ENCODE measurements at regions not wholly inside any gene's neighbourhood (a gene's known extent, or its start where the extent isn't known, plus 50 kb on each side); places are given as distances from the start of the nearest gene placed in this dataset.

GRCh38 chr10:29028486-29028885 lies 260.4 kb upstream of the LYZL1 start:
- no peak for DNase-seq (ENCODE audit: low read depth)

DNA sequence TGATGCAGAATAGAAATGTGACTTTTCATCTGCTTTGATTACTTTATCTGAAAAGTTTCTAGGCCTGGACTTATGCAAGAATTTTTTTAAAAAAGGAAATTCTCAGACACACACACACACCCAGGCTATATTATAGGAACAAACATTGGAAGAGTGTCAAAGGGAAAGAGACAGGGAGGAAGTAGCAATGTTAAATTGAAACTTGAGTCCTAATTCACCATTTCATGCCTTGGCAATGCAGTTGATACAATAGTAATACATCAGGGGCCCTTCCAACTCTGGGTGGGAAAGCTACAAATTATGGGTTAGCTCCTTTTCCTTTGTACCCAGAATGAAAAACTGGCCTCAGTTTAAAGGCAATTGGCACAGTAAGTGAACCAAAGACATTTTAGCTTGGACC lies 258.0 kb upstream of the LYZL1 start:
- DNase-seq (ENCODE audit: low read depth) = no peak

DNA sequence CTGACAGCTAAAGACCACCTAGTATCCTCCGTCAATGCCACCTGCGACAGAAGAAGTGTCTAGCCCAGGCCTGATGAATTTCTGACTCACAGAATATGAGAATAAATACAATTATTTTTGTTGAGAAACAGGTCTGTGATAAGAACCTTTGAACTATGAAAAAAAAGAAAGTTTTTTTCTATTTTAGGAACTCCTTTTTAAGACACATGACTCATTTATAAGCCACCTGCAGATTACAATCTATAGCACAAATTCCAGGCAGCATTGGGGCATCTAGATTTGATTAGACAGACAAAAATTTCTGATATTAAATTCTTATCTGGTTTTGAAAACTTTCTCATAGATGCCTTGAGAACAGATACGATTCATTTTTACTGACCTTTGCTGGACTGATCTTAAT lies 256.7 kb upstream of the LYZL1 start:
- no peak for DNase-seq (ENCODE audit: low read depth)

DNA sequence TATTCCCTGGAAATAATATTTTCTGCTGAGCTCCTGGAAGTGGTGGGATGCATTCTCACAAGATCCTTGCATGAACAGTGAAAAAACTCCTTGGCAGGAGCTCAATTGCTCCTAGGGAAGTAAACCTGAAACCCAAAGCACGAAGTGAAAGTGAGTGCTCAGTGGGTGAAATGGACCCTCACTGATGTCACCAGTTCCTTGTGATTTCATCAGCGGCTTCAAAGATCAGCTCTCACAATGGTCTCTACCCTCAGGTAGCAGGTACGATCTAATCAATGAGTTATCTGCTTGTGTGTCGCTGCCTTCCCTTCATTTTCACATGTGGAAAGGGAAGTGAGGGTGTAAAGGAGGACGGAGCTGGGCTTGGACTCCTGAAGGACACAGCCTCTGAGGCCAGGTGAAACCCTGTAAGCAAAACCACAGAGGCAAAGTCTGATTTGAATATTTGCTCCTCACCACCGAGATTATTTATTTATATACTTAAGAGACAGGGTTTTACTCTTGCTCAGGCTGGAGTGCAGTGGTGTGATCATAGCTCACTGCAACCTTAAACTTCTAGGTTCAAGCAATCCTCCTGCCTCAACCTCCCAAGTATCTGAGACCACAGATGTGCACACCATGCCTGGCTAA lies 255.4 kb upstream of the LYZL1 start:
- DNase-seq (ENCODE audit: low read depth) = no peak

DNA sequence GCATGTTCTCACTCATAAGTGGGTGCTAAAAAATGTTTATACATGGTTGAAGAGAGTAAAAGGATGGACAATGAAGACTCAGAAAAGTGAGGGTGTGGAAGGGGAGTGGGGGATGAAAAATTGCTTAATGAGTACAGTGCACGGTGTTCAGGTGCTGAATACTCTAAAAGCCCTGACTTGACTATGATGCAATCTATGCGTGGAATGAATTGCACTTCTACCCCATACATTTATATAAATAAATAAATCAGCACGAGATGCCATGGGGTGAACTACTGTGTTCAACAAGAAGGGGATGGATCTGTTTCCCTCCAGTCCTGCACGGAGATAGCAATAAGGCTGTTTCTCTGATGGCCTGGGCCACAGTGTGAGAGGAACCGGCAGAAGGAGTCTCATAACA lies 254.3 kb upstream of the LYZL1 start:
- no peak for DNase-seq (ENCODE audit: low read depth)

GRCh38 chr10:29035721-29036120 lies 253.1 kb upstream of the LYZL1 start:
- DNase-seq (ENCODE audit: low read depth) = no peak

DNA sequence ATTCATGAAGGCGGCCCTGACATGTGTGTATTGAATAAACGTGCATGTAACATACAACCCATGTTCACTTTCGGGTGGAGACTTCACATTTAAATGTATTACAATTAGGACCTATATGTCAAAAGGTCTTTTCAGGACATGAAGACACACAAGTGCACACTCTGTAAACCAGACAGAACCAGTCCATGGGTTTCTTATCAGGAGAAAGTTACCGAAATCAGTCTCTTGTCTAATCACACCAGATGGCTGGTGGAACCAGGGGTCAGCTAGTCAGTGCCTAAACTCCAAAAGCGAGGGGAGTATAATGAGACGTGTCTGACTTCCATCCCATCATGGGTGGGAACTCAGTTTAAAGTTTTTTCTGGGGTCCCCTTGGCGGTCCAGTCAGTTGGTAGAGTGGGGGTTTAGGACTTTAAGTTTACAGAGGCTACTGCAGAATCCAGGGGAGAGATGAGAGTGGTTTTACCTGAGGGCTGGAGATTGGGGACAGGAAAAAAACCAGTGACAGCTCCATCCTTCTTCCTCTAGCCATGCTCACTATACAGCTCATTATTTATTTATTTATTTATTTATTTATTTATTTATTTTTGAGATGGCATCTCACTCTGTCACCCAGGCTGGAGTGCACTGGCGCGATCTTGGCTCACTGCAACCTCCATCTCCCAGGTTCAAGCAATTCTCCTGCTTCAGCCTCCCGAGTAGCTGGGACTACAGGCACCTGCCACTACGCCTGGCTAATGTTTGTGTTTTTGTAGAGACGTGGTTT lies 251.3 kb upstream of the LYZL1 start:
- DNase-seq (ENCODE audit: low read depth) = no peak

DNA sequence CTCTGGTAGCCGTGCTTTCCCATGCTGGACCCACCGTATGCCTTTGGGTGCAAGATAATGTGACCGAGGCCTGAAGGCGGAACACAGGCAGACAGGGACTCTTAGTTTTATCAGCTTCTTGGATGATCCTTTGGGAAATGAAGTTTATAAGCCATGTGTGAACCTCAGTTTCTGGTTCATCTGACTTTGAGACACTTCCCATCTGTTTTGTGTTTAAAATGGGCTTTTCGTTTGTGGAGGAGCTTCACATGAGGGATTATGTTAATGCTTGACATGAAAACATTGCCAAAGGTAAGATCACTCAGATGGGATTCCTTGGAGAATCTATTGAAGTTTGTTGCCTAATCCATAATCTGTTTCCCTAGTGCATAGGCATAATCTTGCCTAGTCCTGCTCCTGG lies 249.8 kb upstream of the LYZL1 start:
- DNase-seq (ENCODE audit: low read depth) = no peak

- DNase-seq (ENCODE audit: low read depth) = no peak
These were observed 249.1 kb upstream of the LYZL1 start for GRCh38 chr10:29039677-29040189.

DNA sequence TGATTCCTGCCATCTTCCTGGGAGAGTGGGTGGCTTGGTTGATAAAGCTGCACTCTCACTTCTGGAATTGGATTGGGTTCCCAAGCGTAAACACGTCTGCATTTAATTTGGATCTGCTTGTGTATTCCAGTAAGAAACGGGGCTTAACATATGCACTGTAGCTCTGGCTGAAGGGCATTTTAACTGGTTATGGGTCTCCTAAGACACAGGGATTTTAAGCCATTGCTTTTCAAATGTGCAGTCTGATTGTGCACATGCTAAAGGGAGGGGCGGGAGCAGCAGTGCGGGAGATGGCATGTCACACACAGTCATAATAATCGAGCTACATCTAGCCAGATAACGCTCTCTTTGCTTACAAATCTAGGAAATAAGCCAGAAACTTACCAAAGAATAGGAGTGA lies 247.3 kb upstream of the LYZL1 start:
- no peak for DNase-seq (ENCODE audit: low read depth)

GRCh38 chr10:29048506-29048905 lies 240.4 kb upstream of the LYZL1 start:
- no peak for DNase-seq (ENCODE audit: low read depth)

DNA sequence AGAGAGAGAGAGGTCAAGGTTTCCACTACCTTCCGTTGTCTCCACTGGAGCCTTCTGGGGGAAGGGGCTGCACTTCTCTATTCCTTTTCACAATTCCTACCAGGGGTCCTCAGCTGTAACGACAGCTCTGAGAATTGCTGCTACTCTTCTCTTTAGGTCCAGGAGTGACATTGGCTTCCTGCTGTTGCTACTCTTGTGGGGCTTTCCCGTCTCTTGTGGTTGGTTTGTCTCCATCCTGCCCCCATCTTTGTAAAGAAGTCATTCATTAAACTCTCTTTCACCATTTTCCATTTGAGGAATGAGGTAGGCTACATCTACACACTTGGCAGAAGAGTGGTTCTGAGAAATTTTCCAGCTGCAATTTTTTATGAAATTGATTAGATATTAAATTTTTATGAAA lies 238.8 kb upstream of the LYZL1 start:
- no peak for DNase-seq (ENCODE audit: low read depth)

DNA sequence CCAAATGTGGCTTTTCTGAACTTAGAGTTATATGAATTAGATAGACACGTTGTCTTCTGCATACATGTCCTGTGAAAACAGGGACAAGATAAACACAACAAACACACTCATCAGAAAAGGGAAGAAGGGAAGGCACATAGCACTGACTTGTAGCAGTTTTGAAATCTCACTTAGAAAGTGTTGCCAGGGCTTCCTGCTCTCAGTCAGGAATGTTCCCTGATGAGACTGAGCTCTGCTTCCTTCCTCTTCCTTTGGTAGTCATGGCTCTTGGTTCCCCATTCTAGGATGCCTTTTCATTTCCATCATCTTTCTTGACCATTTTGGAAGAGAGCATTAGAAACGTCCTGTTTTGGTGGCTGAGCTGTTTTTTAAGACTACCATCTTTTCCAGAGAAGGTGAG lies 233.8 kb upstream of the LYZL1 start:
- no peak for DNase-seq (ENCODE audit: low read depth)

GRCh38 chr10:29056729-29057128 lies 232.1 kb upstream of the LYZL1 start:
- no peak for DNase-seq (ENCODE audit: low read depth)

- no peak for DNase-seq (ENCODE audit: low read depth)
These were observed 231.0 kb upstream of the LYZL1 start for GRCh38 chr10:29057822-29058331.

- no peak for DNase-seq (ENCODE audit: low read depth)
These were observed 224.8 kb upstream of the LYZL1 start for GRCh38 chr10:29063806-29064644.

- no peak for DNase-seq (ENCODE audit: low read depth)
These were observed 224.2 kb upstream of the LYZL1 start for GRCh38 chr10:29064680-29065079.

DNA sequence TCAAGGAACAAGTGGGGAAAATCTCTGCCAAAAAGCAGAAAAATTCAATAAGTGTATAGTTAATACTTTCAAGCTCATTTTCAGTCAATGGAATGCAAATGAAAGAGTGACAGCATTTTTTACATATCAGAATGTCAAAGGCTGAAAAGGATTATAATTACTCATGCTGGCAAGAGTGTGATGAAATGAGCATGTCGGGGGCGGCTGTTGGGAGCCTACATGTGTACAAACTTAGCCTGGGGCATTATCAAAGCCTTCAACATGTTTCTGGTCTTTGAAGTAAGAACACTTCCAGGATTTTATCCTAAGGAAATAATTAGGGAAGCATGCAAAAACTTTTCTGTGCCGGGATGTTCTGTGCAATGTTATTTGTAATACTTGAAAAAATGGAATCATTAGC lies 221.7 kb upstream of the LYZL1 start:
- DNase-seq (ENCODE audit: low read depth) = no peak

DNA sequence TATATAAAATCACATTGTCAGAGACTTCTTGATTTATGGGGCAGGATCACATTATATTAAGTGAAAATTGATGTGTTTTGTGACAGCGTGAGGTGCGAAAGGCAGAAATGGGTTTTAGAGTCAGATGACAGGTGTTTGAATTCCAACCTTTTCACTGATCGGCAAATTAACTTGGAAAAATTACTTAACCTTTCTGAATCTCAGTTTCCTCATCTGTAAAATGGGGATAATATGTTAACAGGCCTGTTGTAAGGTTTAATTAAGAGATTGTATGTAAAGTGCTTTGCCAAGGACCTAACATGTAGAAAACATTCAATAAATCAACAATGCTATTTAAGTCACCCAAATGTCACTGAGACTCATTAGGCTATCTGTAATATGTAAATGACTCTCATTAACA lies 221.2 kb upstream of the LYZL1 start:
- DNase-seq (ENCODE audit: low read depth) = no peak

- DNase-seq (ENCODE audit: low read depth) = no peak
These were observed 220.6 kb upstream of the LYZL1 start for GRCh38 chr10:29068302-29068701.

DNA sequence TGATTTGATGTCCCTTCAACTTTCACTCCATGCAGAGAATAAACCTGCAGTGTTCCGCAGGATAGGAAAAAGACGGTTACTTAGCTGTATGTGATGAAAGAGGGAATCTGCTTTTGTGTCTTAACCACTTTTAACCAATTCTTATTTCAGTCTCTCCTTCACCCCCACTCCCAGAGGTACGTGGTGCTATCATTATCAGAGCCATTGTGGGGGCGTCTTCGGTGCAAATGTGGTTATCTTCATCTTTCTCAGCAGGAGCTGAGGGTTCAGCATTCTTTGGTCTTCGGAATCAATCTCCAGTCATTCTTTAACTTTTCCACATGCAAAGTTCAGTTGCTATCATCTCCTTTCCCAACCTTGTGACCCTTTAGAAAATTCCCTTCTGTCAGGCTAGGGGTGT lies 219.9 kb upstream of the LYZL1 start:
- DNase-seq (ENCODE audit: low read depth) = no peak

DNA sequence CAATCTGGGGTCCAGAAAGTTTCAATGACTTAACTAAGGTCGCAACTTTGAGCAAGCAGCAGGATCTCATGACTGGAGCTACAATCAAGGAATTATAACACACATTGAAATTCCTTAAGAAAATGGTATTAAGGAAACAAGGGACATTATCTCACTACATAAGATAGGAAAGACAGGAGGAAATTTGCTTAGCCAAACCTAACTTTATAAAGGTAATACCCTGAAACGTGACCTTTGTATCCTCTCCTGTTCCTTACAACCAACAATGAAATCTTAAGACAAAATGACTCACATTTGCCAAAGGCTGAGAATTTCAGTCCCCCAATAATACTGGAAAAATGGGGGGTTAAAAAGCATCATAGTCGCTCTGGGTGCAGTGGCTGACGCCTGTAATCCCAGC lies 218.9 kb upstream of the LYZL1 start:
- DNase-seq (ENCODE audit: low read depth) = no peak

GRCh38 chr10:29078919-29079318 lies 210.0 kb upstream of the LYZL1 start:
- no peak for DNase-seq (ENCODE audit: low read depth)

All from stimulated activated CD8-positive, alpha-beta memory T cell treated with anti-CD3 and anti-CD28 coated beads, Interleukin-4, amount 100 ng/mL, for 24 hours (primary cell).